Activated CD8-positive, alpha-beta memory T cell treated with anti-CD3 and anti-CD28 coated beads for 24 hours (primary cell): ENCODE measurements at regions not wholly inside any gene's neighbourhood (a gene's known extent, or its start where the extent isn't known, plus 50 kb on each side); places are given as distances from the start of the nearest gene placed in this dataset.

Experiments
- DNase-seq: peaks from one replicate; pipeline ENCODE4 v3.0.0-alpha.2; 2020

DNA sequence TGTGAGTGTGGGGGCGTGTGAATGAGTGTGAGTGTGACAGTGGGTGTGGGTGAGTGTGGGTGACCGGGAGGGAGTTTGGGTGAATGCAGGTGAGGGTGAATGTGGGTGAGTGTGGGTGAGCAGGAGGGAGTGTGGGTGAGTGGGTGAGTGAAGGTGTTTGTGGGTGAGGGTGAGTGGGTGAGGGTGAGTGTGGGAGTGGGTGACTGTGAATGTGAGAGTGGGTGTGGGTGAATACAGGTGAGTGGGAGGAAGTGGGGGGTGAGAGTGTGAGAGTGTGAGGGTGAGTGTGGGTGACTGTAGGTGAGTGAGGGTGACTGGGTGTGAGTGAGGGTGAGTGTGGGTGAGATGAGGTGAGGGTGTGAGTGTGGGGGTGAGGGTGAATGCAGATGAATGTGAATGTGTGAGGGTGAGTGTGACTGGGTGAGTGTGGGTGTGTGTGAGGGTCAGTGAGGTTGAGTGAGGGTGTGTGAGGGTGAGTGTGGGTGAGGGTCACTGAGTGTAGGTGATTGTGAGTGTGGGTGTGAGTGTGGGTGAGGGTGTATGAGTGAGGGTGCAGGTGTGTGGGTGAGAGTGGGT, 1677.3 kb upstream of the TENM3 start:
- no peak for DNase-seq

GRCh38 chr4:180566492-180566891, 1676.7 kb upstream of the TENM3 start:
- DNase-seq: no peak

- no peak for DNase-seq
Measured at GRCh38 chr4:180567080-180567479, 1676.1 kb upstream of the TENM3 start.

DNA sequence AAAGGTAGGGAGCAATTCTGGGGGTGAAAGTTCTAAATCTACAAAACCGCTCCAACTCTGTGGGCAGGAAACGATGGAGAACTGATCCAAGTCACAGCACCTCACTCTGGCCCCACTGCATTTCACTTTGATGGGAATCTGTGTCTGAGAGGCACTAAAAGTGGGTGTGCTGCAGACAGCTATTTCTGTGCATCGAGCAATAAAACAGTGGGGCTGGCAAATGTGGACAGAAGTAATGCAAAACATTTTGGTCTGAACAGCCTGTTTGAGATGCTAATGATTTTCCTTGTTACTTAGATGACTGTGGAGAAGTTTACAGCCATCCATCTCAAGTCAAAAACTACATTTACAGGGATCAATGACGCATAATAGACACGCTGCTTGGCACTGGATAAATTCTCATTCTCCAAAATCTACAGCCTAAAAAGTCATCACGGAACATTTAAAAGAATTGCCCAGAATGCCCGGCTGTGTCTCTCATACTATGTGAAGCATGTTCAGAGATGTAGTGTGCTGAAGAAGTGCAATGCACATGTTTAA, 1671.6 kb upstream of the TENM3 start:
- DNase-seq: no peak

- no peak for DNase-seq
Measured at GRCh38 chr4:180578175-180578574, 1665.0 kb upstream of the TENM3 start.

- no peak for DNase-seq
Measured at GRCh38 chr4:180581061-180581460, 1662.1 kb upstream of the TENM3 start.

GRCh38 chr4:180587379-180587778, 1655.8 kb upstream of the TENM3 start:
- DNase-seq: no peak

- no peak for DNase-seq
Measured at GRCh38 chr4:180589575-180589974, 1653.6 kb upstream of the TENM3 start.

GRCh38 chr4:180596888-180597483, 1646.2 kb upstream of the TENM3 start:
- no peak for DNase-seq

DNA sequence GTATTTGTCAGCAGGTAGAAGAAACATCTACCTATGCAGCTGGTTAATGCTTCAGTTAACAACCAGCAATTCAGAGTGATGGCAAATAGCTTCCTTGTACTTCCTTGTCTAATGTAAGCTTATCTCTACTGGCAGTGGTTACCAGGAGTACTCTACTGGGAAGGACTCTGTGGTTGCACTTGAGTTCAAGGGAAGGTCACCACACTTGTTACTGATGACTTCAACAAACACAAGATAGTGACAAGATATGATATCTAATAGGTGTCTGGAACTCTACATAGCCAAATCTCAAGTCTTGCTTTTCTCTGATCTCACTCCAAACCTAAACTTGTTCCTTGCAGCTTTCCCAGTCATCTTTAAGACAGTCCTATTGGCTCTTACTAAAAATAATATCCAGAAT, 1644.9 kb upstream of the TENM3 start:
- no peak for DNase-seq

- no peak for DNase-seq
Measured at GRCh38 chr4:180603791-180604190, 1639.4 kb upstream of the TENM3 start.

DNA sequence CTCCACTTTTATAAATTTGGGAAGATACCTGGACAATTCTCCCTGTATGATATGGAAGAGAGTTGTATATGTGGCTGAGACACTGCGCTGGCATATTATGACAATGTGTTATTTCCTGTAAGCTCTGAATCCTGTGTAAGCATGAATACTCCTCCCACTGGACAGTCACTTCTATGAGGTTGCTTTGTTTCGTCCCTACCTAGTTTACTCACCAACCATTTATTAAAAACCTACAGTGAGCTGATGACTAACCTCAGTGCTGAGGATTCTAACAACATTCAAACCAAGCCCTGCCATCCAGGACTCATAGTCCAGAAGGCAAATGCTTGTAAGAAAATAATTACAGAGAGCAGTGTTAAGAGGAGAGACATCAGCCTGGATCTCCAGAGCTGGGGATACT, 1632.9 kb upstream of the TENM3 start:
- DNase-seq: no peak

DNA sequence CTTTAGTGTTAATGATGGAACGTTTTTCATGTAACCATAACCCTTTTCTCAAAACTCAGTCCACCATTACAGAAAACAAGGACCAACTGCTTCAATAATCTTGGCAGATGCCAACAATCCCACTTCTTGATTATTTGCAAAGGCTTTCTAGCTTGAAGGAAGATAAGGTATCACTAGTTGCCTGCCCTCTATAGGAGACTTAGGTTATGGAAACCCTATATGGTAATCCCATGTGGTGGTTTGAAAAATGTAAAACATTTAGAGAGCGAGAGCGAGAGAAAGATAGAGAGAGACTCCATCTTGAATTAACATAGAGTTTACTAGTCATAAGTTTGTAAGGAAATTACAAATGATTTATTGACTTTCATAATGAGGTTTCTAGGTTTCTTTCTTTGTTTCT, 1627.5 kb upstream of the TENM3 start:
- no peak for DNase-seq

GRCh38 chr4:180617196-180617595, 1626.0 kb upstream of the TENM3 start:
- DNase-seq: no peak

DNA sequence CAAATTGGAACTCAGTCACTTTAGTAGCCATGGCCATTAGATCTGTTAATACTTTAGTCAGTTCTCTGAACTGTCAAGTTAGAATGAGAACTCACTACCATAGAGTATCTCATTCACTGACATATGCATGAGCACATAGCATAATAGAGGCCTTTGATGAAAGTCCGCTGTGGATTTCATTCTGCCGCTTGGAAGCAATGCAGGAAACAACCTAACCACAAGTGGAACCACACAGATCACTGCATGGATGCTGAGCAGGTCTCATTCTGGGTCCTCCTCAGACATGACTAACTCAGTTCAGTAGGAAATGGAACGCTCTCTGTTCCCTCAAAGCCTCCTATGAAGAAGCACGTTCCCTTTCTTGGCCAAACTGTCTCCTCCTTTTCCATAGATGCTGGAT, 1624.8 kb upstream of the TENM3 start:
- no peak for DNase-seq

- DNase-seq: no peak
Measured at GRCh38 chr4:180619440-180619839, 1623.8 kb upstream of the TENM3 start.

DNA sequence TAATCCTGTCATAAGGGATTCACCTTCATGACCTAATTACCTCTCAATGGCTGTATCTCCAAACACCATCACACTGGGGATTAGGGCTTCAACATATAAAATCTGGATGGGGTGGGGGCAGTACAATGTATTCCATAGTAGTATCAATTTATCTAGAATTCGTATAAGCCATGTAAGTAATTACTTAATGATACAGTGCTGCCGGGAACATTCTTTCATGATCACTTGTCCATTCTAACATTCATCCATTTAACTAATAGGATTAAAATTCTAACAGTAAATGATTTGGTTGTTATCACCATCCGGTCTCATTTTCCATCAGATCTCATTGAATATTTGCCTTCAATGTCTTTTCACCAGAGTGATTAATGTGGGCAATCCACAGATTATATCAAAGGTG, 1620.9 kb upstream of the TENM3 start:
- no peak for DNase-seq

- DNase-seq: no peak
Measured at GRCh38 chr4:180625653-180626052, 1617.5 kb upstream of the TENM3 start.

- no peak for DNase-seq
Measured at GRCh38 chr4:180630012-180630665, 1613.1 kb upstream of the TENM3 start.

- no peak for DNase-seq
Measured at GRCh38 chr4:180634306-180634705, 1608.9 kb upstream of the TENM3 start.

DNA sequence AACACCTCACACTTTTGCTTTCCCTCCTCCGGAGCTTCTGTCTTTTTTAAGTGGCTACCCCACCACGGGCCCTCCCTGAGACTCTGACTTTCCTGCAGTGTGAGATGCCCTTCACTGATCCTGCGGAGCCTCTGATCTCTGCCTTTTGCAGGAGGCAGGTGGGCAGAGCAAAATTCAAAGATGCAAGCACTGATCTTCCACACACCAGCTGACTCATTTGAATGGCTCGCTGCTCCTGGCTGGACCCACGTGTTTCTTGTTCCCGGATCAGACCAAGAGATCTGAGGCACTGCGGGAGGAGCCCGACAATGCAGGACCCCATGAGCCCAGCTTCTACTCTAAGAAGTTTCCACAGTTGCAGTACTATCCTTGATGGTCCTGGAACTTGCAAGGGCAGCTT, 1607.9 kb upstream of the TENM3 start:
- DNase-seq: no peak

GRCh38 chr4:180636696-180637404, 1606.4 kb upstream of the TENM3 start:
- no peak for DNase-seq

DNA sequence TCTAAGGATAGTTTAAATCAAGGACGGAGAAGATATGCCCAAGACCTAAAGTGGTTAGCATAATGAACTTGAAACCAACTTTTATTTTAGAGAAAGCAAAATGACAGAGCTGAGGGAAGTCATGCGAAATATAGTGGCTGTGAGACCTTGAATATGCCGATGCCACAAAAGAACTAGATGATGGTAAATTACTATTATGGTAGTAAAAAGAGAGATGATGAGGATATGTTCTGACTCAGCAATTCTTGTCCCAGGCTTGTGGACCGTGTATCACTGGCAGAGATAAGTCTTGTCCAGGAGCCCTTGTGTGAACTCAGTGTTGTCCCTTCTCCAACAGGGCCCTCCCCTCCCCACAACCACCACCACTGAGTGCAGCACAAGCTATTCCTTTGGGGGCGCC, 1605.6 kb upstream of the TENM3 start:
- no peak for DNase-seq

DNA sequence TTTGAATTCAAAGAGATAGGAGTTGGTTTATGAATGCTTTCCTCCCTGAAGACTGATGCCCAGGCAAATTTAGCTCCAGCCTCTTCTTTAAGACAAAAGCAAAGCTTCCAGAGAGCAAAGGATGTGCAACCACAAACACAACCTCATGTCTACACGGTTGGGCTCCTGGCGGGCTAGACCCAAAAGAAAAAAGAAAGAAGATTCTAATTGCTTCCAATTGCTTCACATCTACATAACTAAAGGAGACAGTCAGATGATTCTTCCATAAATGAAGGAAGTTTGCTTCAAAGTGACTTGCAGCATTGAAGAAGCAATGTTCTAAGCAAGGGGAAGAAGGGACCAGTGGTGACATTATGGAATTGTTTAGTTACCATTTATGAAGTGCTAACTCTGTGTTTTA, 1603.0 kb upstream of the TENM3 start:
- no peak for DNase-seq
